ENCODE measurements at regions not wholly inside any gene's neighbourhood (a gene's known extent, or its start where the extent isn't known, plus 50 kb on each side); places are given as distances from the start of the nearest gene placed in this dataset.

GRCh38 chr13:93169980-93170379 lies 56.6 kb upstream of the GPC6 start:
- TF ChIP-seq CTCF (IDR thresholded peaks at IDR 0.05), result no peak
- TF ChIP-seq POLR2A (IDR thresholded peaks at IDR 0.05), result no peak

All from body of pancreas (tissue), 4 donors.